ENCODE measurements at regions not wholly inside any gene's neighbourhood (a gene's known extent, or its start where the extent isn't known, plus 50 kb on each side); places are given as distances from the start of the nearest gene placed in this dataset.
"Not testable (repeated sequence)": the region's sequence is repeated elsewhere in the genome, so short reads cannot be mapped to it uniquely, and the experiment has no call there.

- CTCF ChIA-PET; POLR2A ChIA-PET; H3K9me3 ChIP-seq (ENCODE audit: control insufficient read depth, insufficient read depth, low read length); H3K4me3 ChIP-seq (ENCODE audit: low read depth, low read length); H3K27ac ChIP-seq (ENCODE audit: low read depth, low read length); H3K27me3 ChIP-seq (ENCODE audit: control insufficient read depth, insufficient read depth, low read length); DNase-seq (ENCODE audit: low read depth, low spot score): not testable (repeated sequence)
Measured at GRCh38 chr9:42409581-42409980, 226.1 kb downstream of the SPATA31A6 start.

- CTCF ChIA-PET; H3K4me3 ChIP-seq (ENCODE audit: low read depth, low read length); H3K27me3 ChIP-seq (ENCODE audit: control insufficient read depth, insufficient read depth, low read length); H3K27ac ChIP-seq (ENCODE audit: low read depth, low read length); H3K9me3 ChIP-seq (ENCODE audit: control insufficient read depth, insufficient read depth, low read length); POLR2A ChIA-PET; DNase-seq (ENCODE audit: low read depth, low spot score): not testable (repeated sequence)
Measured at GRCh38 chr9:42412354-42412753, 228.9 kb downstream of the SPATA31A6 start.

GRCh38 chr9:42414865-42415264, 231.4 kb downstream of the SPATA31A6 start:
- H3K27me3 ChIP-seq (ENCODE audit: control insufficient read depth, insufficient read depth, low read length); DNase-seq (ENCODE audit: low read depth, low spot score); CTCF ChIA-PET; H3K4me3 ChIP-seq (ENCODE audit: low read depth, low read length); H3K27ac ChIP-seq (ENCODE audit: low read depth, low read length); POLR2A ChIA-PET; H3K9me3 ChIP-seq (ENCODE audit: control insufficient read depth, insufficient read depth, low read length): not testable (repeated sequence)

GRCh38 chr9:42419652-42420051, 236.2 kb downstream of the SPATA31A6 start:
- POLR2A ChIA-PET; H3K27me3 ChIP-seq (ENCODE audit: control insufficient read depth, insufficient read depth, low read length); H3K9me3 ChIP-seq (ENCODE audit: control insufficient read depth, insufficient read depth, low read length); CTCF ChIA-PET; DNase-seq (ENCODE audit: low read depth, low spot score); H3K27ac ChIP-seq (ENCODE audit: low read depth, low read length); H3K4me3 ChIP-seq (ENCODE audit: low read depth, low read length): not testable (repeated sequence)

GRCh38 chr9:42420324-42420723, 236.9 kb downstream of the SPATA31A6 start:
- H3K27ac ChIP-seq (ENCODE audit: low read depth, low read length); H3K9me3 ChIP-seq (ENCODE audit: control insufficient read depth, insufficient read depth, low read length); POLR2A ChIA-PET; DNase-seq (ENCODE audit: low read depth, low spot score); CTCF ChIA-PET; H3K27me3 ChIP-seq (ENCODE audit: control insufficient read depth, insufficient read depth, low read length); H3K4me3 ChIP-seq (ENCODE audit: low read depth, low read length): not testable (repeated sequence)

GRCh38 chr9:42421630-42422029, 238.2 kb downstream of the SPATA31A6 start:
- H3K27ac ChIP-seq (ENCODE audit: low read depth, low read length); DNase-seq (ENCODE audit: low read depth, low spot score); H3K27me3 ChIP-seq (ENCODE audit: control insufficient read depth, insufficient read depth, low read length); POLR2A ChIA-PET; H3K9me3 ChIP-seq (ENCODE audit: control insufficient read depth, insufficient read depth, low read length); CTCF ChIA-PET; H3K4me3 ChIP-seq (ENCODE audit: low read depth, low read length): not testable (repeated sequence)

- H3K4me3 ChIP-seq (ENCODE audit: low read depth, low read length); POLR2A ChIA-PET; DNase-seq (ENCODE audit: low read depth, low spot score): not testable (repeated sequence)
Measured at GRCh38 chr9:42430674-42431615, 247.5 kb downstream of the SPATA31A6 start.

GRCh38 chr9:42431616-42432010, 248.2 kb downstream of the SPATA31A6 start:
- H3K4me3 ChIP-seq (ENCODE audit: low read depth, low read length); POLR2A ChIA-PET; H3K27ac ChIP-seq (ENCODE audit: low read depth, low read length); CTCF ChIA-PET; H3K27me3 ChIP-seq (ENCODE audit: control insufficient read depth, insufficient read depth, low read length); H3K9me3 ChIP-seq (ENCODE audit: control insufficient read depth, insufficient read depth, low read length); DNase-seq (ENCODE audit: low read depth, low spot score): not testable (repeated sequence)

More at GRCh38 chr9:42430674-42431615, 247.5 kb downstream of the SPATA31A6 start:
- H3K27ac ChIP-seq (ENCODE audit: low read depth, low read length); CTCF ChIA-PET; H3K9me3 ChIP-seq (ENCODE audit: control insufficient read depth, insufficient read depth, low read length); H3K27me3 ChIP-seq (ENCODE audit: control insufficient read depth, insufficient read depth, low read length): not testable (repeated sequence)

- CTCF ChIA-PET; H3K4me3 ChIP-seq (ENCODE audit: low read depth, low read length): not testable (repeated sequence)
Measured at GRCh38 chr9:42434844-42435714, 251.6 kb downstream of the SPATA31A6 start.

GRCh38 chr9:42435715-42436342, 252.4 kb downstream of the SPATA31A6 start:
- H3K27me3 ChIP-seq (ENCODE audit: control insufficient read depth, insufficient read depth, low read length) = not testable (repeated sequence)

More at GRCh38 chr9:42434844-42435714, 251.6 kb downstream of the SPATA31A6 start:
- DNase-seq (ENCODE audit: low read depth, low spot score); H3K27me3 ChIP-seq (ENCODE audit: control insufficient read depth, insufficient read depth, low read length); POLR2A ChIA-PET; H3K27ac ChIP-seq (ENCODE audit: low read depth, low read length); H3K9me3 ChIP-seq (ENCODE audit: control insufficient read depth, insufficient read depth, low read length): not testable (repeated sequence)

GRCh38 chr9:42437057-42437759, 253.7 kb downstream of the SPATA31A6 start:
- H3K27me3 ChIP-seq (ENCODE audit: control insufficient read depth, insufficient read depth, low read length); H3K27ac ChIP-seq (ENCODE audit: low read depth, low read length); H3K4me3 ChIP-seq (ENCODE audit: low read depth, low read length); POLR2A ChIA-PET; DNase-seq (ENCODE audit: low read depth, low spot score); CTCF ChIA-PET; H3K9me3 ChIP-seq (ENCODE audit: control insufficient read depth, insufficient read depth, low read length): not testable (repeated sequence)

More at GRCh38 chr9:42435715-42436342, 252.4 kb downstream of the SPATA31A6 start:
- CTCF ChIA-PET; DNase-seq (ENCODE audit: low read depth, low spot score); H3K27ac ChIP-seq (ENCODE audit: low read depth, low read length); H3K4me3 ChIP-seq (ENCODE audit: low read depth, low read length); POLR2A ChIA-PET; H3K9me3 ChIP-seq (ENCODE audit: control insufficient read depth, insufficient read depth, low read length): not testable (repeated sequence)

All from AG04450 (cell line).